ENCODE measurements at regions not wholly inside any gene's neighbourhood (a gene's known extent, or its start where the extent isn't known, plus 50 kb on each side); places are given as distances from the start of the nearest gene placed in this dataset.
"Not testable (repeated sequence)": the region's sequence is repeated elsewhere in the genome, so short reads cannot be mapped to it uniquely, and the experiment has no call there.

GRCh38 chr4:31194823-31195222, 474.7 kb downstream of the PCDH7 start:
- intact Hi-C loops (cut with DNase I), result no loop called here
- DNase-seq, result no peak

- intact Hi-C loops (cut with DNase I), result no loop called here
- DNase-seq, result no peak
Measured at GRCh38 chr4:31199644-31200043, 479.5 kb downstream of the PCDH7 start.

- DNase-seq; intact Hi-C loops (cut with DNase I): not testable (repeated sequence)
Measured at GRCh38 chr4:31202054-31202453, 481.9 kb downstream of the PCDH7 start.

GRCh38 chr4:31204874-31205273, 484.7 kb downstream of the PCDH7 start:
- intact Hi-C loops (cut with DNase I), result no loop called here
- DNase-seq, result no peak

GRCh38 chr4:31220921-31221320, 500.8 kb downstream of the PCDH7 start:
- DNase-seq, result no peak
- intact Hi-C loops (cut with DNase I), result no loop called here

- no peak for DNase-seq
- intact Hi-C loops (cut with DNase I), result no loop called here
Measured at GRCh38 chr4:31228068-31228467, 507.9 kb downstream of the PCDH7 start.

- intact Hi-C loops (cut with DNase I), result no loop called here
- DNase-seq, result no peak
Measured at GRCh38 chr4:31230594-31230993, 510.4 kb downstream of the PCDH7 start.

GRCh38 chr4:31234494-31234893, 514.3 kb downstream of the PCDH7 start:
- no peak for DNase-seq
- intact Hi-C loops (cut with DNase I), result no loop called here

- DNase-seq, result no peak
- intact Hi-C loops (cut with DNase I), result no loop called here
Measured at GRCh38 chr4:31234901-31235300, 514.7 kb downstream of the PCDH7 start.

- intact Hi-C loops (cut with DNase I), result no loop called here
- DNase-seq, result peak in 14 of 42 donors; percentile 1 to 44 (median 16)
Measured at GRCh38 chr4:31236020-31236638, 516.0 kb downstream of the PCDH7 start.

GRCh38 chr4:31236639-31237173, 516.5 kb downstream of the PCDH7 start:
- DNase-seq, result no peak
- intact Hi-C loops (cut with DNase I), result no loop called here

GRCh38 chr4:31237233-31237632, 517.1 kb downstream of the PCDH7 start:
- intact Hi-C loops (cut with DNase I), result no loop called here
- DNase-seq, result no peak

- intact Hi-C loops (cut with DNase I), result no loop called here
- DNase-seq, result no peak
Measured at GRCh38 chr4:31239886-31240285, 519.7 kb downstream of the PCDH7 start.

GRCh38 chr4:31241504-31242106, 521.4 kb downstream of the PCDH7 start:
- DNase-seq, result no peak
- intact Hi-C loops (cut with DNase I), result no loop called here

- DNase-seq, result no peak
- intact Hi-C loops (cut with DNase I), result no loop called here
Measured at GRCh38 chr4:31246856-31247255, 526.7 kb downstream of the PCDH7 start.

- no peak for DNase-seq
- intact Hi-C loops (cut with DNase I), result no loop called here
Measured at GRCh38 chr4:31259119-31259518, 539.0 kb downstream of the PCDH7 start.

GRCh38 chr4:31261632-31262031, 541.5 kb downstream of the PCDH7 start:
- DNase-seq, result no peak
- intact Hi-C loops (cut with DNase I), result no loop called here

GRCh38 chr4:31266094-31266493, 545.9 kb downstream of the PCDH7 start:
- intact Hi-C loops (cut with DNase I); DNase-seq: not testable (repeated sequence)

- no peak for DNase-seq
- intact Hi-C loops (cut with DNase I), result no loop called here
Measured at GRCh38 chr4:31272331-31273061, 552.3 kb downstream of the PCDH7 start.

GRCh38 chr4:31275906-31276305, 555.7 kb downstream of the PCDH7 start:
- no peak for DNase-seq
- intact Hi-C loops (cut with DNase I), result no loop called here
